ENCODE measurements at regions not wholly inside any gene's neighbourhood (a gene's known extent, or its start where the extent isn't known, plus 50 kb on each side); places are given as distances from the start of the nearest gene placed in this dataset.

- H3K9me3 ChIP-seq = no peaks in the 10 kb centered on the region
- H3K4me1 ChIP-seq = no peaks in the 10 kb centered on the region
- H3K27ac ChIP-seq = no peak overlapping the region
- no peaks in the 10 kb centered on the region for H3K27me3 ChIP-seq
- H3K36me3 ChIP-seq = no peaks in the 10 kb centered on the region
- intact Hi-C loops (cut with DNase I) = no loop called here
- H3K4me3 ChIP-seq = no peak overlapping the region
- no peak for DNase-seq (ENCODE audit: low spot score in 2 of 2)
- TF ChIP-seq CTCF (IDR thresholded peaks at IDR 0.05) = no peak
These were observed 395.1 kb downstream of the GLRX3 start for GRCh38 chr10:130531312-130531711.

DNA sequence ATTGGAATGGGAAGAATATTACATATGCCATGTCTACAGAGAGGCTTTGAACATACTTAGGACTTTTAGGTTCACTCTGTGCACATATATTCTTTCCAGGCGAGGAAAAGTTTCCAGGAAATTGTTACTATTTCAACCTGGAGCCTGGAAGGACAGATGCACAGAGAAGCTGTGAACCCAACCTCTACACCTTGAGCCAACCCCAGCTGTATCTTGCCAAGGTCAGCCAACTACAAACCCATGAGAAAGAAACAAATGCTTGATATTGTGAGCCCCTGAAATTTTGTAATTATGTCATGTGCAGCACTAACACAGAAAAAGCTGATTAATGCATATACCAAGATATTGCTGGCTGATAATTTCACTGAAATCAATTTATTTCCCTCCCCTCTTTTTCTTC lies 404.9 kb downstream of the GLRX3 start:
- no peak overlapping the region for H3K27ac ChIP-seq
- TF ChIP-seq CTCF (IDR thresholded peaks at IDR 0.05) = no peak
- no peaks in the 10 kb centered on the region for H3K9me3 ChIP-seq
- no peaks in the 10 kb centered on the region for H3K27me3 ChIP-seq
- intact Hi-C loops (cut with DNase I) = no loop called here
- H3K36me3 ChIP-seq = no peaks in the 10 kb centered on the region
- H3K4me3 ChIP-seq = no peak overlapping the region
- no peak for DNase-seq (ENCODE audit: low spot score in 2 of 2)
- no peaks in the 10 kb centered on the region for H3K4me1 ChIP-seq

- H3K27ac ChIP-seq = no peak overlapping the region
- no peaks in the 10 kb centered on the region for H3K9me3 ChIP-seq
- no peak for DNase-seq (ENCODE audit: low spot score in 2 of 2)
- no peaks in the 10 kb centered on the region for H3K36me3 ChIP-seq
- TF ChIP-seq CTCF (IDR thresholded peaks at IDR 0.05) = no peak
- no peak overlapping the region for H3K4me3 ChIP-seq
- H3K27me3 ChIP-seq = no peaks in the 10 kb centered on the region
- no peaks in the 10 kb centered on the region for H3K4me1 ChIP-seq
- intact Hi-C loops (cut with DNase I) = no loop called here
These were observed 406.6 kb downstream of the GLRX3 start for GRCh38 chr10:130542761-130543160.

DNA sequence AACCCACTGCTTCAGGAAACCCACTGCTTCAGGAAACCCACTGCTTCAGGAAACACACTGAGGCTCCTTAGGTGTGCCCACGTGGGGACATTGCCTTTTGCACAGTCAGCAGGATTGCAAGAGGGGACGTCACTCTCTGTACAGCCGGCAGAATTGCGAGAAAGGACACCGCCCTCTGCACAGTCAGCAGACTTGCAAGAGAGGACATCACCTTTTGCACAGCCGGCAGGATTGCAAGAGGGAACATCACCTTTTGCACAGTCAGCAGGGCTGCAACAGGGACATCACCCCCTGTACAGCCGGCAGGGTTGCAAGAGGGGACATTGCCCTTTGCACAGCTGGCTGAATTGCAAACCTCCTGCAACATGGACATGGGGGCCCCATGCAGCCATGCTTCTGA lies 407.6 kb downstream of the GLRX3 start:
- H3K36me3 ChIP-seq = no peaks in the 10 kb centered on the region
- TF ChIP-seq CTCF (IDR thresholded peaks at IDR 0.05) = no peak
- no peak overlapping the region for H3K4me3 ChIP-seq
- DNase-seq (ENCODE audit: low spot score in 2 of 2) = no peak
- intact Hi-C loops (cut with DNase I) = no loop called here
- no peaks in the 10 kb centered on the region for H3K4me1 ChIP-seq
- H3K27ac ChIP-seq = no peak overlapping the region
- H3K9me3 ChIP-seq = no peaks in the 10 kb centered on the region
- H3K27me3 ChIP-seq = no peaks in the 10 kb centered on the region

DNA sequence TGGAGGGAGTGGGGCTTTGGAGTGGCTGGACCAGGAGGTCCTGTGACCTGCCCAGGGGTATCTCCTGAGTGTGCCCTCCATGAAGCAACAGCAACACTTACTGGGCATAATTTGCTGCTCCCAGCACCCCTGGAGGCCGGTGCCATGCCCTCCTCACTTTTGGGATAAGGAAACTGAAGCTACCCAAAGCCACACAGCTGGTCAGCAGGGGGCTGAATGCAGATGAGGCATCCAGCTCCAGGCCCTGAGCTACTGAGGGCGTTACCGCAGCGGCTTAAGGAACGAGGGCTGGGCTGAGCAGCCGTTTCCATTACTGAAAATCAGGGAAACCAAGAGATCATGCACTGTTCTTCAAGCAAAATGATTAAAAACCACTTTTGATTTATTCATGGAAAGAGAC lies 408.9 kb downstream of the GLRX3 start:
- H3K4me1 ChIP-seq = no peaks in the 10 kb centered on the region
- no peak for TF ChIP-seq CTCF (IDR thresholded peaks at IDR 0.05)
- no peaks in the 10 kb centered on the region for H3K9me3 ChIP-seq
- H3K4me3 ChIP-seq = no peak overlapping the region
- no peak overlapping the region for H3K27ac ChIP-seq
- H3K36me3 ChIP-seq = no peaks in the 10 kb centered on the region
- intact Hi-C loops (cut with DNase I) = no loop called here
- no peak for DNase-seq (ENCODE audit: low spot score in 2 of 2)
- no peaks in the 10 kb centered on the region for H3K27me3 ChIP-seq

DNA sequence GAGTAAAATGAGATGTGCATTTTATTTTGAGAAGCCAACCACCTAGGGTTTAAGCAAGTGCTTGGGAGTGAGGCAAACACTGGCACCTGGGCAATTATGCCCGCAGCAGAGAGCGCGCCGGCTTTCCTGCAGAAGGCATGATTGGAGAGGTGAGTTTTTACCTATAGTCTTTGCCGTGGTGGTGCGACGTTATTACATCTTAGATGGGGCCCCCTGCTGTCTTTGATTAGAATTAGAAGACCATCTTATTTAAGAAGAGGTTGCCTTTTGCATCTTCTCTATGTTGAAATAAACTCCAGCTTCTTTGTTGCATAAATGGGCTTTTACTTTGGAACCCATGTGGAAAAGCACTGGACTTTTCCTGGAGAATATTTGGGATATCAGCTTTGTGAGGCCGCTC lies 409.5 kb downstream of the GLRX3 start:
- no peak for TF ChIP-seq CTCF (IDR thresholded peaks at IDR 0.05)
- Histone ChIP-seq H3K9me3 (no peaks in the 10 kb centered on the region), H3K27me3 (no peaks in the 10 kb centered on the region), H3K4me1 (no peaks in the 10 kb centered on the region), H3K36me3 (no peaks in the 10 kb centered on the region), H3K27ac (no peak overlapping the region), H3K4me3 (no peak overlapping the region)
- intact Hi-C loops (cut with DNase I) = no loop called here
- DNase-seq (ENCODE audit: low spot score in 2 of 2) = no peak

Measured in ascending aorta (tissue), 2 donors.